HG02798 (cell line): ENCODE measurements at regions not wholly inside any gene's neighbourhood (a gene's known extent, or its start where the extent isn't known, plus 50 kb on each side); places are given as distances from the start of the nearest gene placed in this dataset.
"Not testable (repeated sequence)": the region's sequence is repeated elsewhere in the genome, so short reads cannot be mapped to it uniquely, and the experiment has no call there.

Source experiments
- ATAC-seq: cut with Tn5 transposase; IDR thresholded peaks from one replicate; pipeline ENCODE4 v1.9.1; 2021; ENCODE audit warnings: mild to moderate bottlenecking; ENCODE audit not compliant: unreplicated experiment, poor library complexity

DNA sequence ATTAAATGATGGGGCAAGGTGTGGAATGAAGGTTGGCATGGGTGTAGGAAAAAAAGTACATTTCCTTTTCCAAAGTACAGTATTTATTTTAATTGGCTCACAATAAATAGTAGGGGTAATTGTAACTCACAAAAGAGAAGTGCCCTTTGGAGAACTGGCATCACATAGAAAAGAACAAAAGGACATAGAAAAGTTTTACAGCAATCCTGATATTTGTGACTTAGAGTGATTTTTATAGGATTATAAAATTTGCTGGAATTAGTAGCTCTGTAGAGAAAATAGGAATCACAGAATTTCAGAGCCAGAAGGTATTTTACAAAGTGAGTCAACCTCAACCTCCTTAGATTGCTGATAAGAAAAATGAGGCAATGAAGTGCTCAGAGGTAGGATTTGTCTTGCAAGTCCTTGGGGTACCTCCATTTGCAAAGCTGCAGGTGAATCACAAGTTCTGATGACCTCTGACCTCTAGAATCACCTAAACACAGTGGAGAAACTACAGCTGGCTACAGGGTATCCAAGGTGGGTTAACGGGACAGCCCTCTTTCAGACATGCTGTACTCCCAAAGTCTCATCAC is 133.6 kb downstream of the SOCS6 start:
- ATAC-seq = no peak

DNA sequence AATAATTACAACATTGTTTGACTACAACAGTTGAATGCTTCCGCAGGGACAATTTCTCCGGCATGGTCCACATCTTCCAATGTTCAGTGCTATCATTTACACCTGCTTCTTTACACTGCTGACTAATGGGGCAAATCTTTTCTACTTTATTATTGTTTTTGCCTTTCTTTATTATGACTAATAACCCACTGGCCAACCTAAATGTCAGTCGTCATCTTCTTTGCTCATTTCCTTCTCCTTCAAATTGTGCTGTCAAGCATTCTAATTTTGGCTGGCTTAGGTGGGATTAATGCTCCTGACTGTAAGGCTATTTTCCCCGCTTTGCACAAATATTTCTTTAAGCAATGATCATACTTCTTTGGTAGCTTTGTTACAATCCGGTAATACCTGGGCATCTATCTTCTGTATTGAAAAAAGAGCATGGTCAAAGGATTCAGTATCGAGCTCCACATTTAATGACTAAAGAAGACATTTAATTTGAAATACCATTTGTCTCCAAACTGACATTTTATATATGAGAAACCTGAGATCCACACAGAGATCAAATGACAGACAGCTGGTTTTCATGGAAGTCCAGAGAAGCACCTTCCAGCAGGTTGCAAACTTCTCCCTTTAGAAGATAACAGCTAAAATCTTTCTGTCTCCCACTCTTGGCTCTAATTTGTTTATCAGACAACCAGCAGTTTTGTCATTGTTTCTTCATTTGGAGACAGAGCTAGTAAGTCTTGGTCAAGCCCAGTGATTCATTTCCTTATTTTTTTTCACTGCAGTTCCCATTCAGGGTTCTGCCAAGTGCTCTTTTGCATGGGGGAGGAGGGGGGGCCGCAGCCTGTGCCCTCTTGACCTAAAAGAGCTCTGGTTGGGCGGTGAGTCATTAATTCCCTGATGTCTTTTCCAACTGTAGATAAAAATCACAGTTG is 132.9 kb downstream of the SOCS6 start:
- ATAC-seq = no peak

DNA sequence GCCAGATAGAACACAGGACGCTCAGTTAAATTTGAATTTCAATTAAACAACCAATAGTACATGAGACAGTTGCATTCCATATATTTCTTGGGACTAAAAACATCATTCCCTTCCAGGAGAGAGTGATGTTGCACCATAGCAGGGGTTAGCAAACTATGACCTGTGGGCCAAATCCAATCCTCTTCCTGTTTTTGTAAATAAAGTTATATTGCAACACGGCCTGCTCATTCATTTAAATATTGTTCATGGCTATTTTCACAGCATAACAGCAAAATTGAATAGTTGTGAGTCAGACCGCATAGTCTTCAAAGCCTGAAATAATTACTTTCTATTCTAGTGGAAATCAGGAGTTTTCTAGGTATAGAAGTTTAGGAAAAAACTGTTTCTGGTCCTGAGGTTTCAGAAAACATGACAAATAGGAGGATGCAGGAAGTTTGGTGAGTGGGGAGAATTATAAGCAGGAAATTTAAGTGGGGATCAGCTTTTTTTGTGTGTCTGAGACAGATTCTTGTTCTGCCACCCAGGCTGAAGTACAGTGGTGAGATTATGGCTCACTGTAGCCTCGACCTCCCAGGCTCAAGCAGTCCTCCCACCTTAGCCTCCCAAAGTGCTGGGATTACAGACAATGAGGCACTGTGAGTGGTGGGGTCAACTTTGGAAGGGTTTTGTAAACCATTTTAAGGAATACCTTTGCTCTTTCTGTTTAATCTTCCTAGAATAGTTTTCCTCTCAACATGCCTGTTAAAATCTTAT is 131.5 kb downstream of the SOCS6 start:
- ATAC-seq = no peak

DNA sequence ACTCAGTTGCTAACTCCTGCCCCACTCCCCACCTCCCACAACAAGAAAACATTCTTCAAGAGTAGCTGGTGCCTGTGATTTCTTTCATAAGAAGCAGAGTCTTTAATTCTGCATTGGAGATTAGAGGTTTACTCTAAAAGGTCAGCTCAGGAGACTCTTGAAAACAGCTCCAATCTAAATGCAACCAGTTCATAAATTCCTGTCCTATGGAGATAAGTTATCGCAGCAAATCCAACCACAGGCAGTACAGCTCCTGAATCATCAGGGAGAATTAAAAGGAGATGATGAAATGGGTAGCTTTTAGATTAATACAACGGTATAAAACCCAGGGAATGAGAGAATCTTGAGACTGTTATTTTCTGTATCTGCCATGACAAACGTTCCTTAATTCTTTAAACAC is 130.7 kb downstream of the SOCS6 start:
- ATAC-seq = no peak

DNA sequence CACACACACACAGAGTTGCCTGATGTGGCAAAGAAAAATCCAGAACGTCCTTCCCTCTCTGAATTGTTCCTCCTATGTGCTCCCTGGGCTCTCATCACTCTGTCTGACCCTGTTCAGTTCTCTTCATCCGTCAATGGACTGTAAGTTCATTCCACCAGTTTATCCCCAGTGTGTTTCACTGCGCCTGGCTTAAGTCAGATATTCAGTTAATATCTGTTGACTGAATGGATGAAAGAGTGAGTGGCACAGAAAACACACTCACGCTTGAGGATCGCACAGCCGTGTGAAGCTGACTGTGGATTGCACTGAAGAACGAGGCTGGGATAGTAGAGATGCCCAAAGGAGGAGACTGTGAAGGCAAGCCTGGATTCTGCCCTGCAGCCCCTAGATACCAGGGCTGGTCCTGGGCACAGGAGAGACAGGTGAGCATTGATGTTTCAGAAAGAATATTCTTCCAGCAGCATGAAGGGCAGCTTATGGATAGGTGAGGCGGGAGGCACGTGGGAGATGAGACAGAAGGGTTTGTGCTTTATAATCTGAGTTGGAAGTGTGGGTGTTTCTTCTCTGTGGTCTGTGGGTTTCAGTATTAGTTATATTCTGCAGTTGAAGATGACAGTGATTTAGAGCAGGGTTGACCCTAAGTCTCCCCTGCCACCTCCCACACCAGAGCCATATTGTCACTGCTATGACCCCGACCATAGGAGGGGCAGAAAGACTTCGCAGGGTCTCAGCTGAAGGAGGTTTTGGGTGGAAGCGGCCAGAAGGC is 129.9 kb downstream of the SOCS6 start:
- peak; percentile 99 for ATAC-seq

DNA sequence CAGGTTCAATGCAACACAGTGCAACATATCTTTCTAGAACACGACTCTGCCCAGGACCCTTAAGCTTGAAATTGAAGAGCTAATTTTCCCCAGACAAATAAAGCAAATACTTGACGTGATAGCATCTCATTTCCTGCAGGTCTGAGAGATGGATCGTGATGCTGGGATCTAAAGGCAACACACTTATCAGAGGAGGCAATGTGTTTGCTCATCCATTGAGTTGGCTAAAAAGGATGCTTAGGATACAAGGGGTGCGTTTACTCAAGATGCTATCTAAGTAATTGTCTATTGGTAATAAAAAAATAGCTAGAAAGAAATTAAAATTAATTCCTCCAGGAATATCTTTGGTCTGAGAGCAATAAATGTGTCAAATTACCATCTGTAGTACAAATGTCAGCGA is 129.0 kb downstream of the SOCS6 start:
- ATAC-seq = no peak

DNA sequence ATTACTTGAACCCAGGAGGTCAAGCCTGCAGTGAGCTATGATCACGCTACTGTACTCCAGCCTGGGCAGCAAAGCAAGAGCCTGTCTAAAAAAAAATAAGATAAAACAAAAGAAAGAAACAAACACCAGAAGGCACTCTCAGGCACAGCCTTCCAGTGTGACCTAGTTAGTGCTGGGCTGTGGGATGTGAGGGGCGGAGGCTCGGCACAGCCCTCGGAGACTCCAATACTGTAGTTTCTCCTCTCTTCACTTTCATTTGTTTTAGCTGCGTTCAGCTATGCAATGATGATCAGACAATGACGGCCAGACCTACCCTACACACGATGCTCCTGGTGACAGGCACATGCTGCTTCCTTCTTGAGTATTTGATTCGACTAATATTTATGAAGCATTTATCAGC is 127.7 kb downstream of the SOCS6 start:
- ATAC-seq = no peak

DNA sequence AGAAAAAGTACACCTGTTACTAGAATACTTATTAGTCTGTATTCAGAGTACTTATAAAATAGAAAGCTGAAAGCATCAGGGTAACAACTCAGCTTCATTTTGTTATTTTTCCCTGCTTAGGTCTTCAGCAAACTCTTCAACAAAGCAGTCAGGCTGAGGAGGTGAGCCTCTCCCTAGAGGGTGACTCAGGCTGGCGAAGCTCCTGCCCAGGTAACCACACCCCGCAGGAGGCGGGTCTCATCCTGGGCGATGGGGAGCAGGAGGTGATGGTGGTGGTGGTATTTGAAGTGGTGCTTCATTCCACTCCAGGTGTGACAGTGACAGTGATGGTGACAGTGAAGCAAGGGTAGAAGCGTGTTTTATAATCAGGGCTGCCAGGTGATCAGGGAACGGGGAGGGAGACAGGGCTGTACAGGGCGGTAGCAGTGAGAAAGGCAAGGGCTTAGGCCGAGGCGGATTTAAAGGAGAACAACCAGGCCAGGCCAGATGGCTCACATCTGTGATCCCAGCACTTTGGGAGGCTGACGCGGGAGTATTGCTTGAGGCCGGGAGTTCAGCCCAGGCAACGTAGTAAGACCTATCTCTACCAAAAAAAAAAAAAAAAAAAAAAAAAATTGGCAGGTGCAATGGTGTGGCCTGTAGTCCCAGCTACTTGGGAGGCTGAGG is 127.1 kb downstream of the SOCS6 start:
- no peak for ATAC-seq

DNA sequence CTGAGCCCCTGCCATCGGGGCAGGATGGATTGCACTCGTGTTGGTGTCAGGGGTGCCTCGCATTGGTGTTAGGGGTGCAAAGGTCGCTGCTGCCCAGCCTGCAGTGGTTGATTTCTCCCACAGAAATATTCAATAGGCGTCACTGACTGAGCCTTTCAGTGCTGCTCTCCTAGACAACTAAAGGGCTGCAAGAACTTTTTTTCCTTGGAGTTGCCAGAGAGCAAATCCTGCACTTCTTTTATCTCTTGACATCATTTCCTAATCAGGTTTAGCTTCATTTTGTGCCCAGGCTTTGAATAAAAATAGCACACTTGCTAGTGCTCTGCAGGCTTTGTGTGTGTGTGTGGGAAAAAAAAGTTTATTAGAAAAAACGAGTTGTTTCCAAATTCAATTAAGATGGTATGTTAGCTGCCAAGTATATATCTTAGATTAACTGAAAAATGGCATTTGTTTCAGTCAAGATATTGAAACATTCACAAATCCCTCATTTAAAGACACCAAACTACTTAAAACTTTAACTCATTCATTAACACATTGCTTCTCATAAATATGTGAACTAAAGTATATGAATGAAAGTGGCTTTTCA is 125.6 kb downstream of the SOCS6 start:
- ATAC-seq = no peak

DNA sequence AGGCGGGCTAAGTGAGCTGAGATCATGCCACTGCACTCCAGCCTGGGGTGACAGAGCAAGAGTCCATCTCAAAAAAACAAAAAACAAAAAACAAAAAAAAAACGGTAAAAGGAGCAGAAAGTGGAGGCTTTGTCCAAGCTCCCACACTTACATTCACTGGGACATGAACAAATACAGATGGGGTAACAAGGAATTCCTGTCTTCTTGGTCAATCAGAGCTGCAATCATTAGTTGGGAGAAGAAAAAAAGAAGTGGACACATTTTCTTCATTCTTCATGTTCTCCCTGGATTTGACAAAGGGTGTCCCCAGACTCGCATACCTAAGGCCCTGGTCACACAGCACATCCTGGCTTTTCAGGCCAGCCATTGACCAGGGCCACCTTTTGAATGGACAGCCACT is 124.6 kb downstream of the SOCS6 start:
- ATAC-seq = no peak

DNA sequence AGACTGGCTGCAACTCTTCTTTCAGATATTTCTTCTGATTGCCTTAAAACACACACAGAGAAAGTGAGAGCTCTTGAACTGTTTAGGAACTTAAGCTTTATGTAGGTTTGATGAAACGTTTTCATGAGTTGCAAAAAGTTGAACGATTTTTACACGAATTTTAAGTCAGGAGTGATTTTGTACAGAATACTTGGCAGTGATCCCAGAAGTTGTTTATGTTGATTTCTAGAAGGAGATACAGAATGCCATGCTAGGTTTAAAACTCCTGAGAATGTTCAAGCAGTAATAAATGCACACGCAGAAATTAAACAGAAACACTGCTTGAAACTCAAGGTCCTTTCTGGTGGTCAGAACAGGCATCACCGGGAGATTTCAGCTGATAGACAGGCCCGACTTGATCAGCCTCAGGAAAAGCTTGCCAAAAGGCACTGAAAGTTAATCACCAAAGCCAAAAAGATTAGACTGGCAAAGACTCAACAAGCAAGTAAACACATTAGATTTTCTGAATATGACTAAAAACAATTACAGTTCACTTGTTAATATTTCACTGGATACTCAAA is 123.1 kb downstream of the SOCS6 start:
- ATAC-seq = no peak

DNA sequence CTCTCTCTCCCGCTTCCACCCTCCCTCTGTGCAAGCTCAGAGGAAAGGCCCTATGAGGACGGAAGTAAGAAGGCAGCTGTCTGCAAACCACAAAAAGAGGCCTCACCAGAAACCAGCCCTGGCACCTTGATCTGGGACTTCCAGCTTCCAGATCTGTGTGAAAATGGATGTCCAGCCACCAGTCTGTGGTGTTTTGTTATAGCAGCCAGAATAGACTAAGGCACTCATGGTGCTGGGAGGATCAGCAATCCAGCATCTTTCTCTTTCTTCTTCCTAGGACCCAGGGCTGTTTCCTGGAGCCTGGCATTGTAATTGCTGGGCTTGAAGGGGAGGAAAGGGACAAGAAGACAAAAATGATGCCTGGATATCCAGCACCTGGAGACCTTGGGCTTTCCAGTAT is 122.5 kb downstream of the SOCS6 start:
- ATAC-seq = no peak

DNA sequence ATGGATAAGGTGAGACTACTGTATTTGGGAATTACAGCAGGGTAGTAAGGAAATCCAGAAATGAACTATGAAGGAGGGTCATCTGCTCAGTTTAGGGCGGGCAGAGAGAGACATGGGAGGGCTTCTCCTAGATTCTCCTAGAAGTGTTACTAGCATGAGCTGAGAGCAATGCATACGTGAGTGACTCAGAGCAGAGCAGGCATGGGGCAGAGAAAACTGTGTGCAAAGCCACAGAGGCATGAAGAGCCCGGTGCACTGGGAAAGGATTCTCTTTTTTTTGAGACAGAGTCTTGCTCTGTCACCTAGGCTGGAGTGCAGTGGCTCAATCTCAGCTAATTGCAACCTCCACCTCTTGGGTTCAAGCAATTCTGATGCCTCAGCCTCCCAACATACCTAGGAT is 116.2 kb downstream of the SOCS6 start:
- no peak for ATAC-seq

DNA sequence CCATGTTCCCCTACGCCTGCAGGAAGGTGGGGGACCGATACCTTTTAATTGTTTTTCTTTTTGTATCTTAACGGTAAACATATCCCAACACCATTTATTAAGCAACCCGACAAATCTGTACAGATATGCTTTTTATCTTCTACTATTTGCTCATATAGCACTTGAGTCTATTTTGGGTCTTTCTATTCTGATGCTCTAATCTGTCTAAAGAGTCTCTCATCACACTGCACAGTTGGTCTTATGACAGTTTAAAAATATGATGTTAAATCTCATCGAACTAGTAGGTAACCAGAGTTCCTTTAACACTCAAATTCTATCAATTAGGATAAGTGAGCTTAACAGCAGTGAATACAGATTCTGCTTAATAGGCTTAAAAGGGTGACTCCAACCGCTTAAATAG is 111.6 kb downstream of the SOCS6 start:
- no peak for ATAC-seq

DNA sequence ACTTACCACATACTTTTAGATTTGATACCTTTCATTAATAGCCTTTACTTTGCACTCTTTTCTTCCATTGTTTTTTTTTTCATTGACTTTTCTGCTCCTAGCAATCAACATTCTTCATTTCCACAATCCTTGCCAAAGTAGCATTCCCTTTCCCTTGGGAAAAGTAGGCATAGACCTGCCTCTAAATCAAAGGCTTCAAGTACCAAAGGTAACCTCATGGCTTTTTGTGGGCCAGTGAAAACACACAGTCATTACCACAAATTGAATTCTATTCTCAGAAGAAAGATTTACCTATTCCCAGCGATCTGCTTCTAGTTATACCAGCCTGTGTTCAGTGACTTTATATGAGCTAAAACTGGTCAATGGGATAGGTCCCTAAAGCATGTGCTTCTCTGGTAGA is 109.2 kb downstream of the SOCS6 start:
- no peak for ATAC-seq

DNA sequence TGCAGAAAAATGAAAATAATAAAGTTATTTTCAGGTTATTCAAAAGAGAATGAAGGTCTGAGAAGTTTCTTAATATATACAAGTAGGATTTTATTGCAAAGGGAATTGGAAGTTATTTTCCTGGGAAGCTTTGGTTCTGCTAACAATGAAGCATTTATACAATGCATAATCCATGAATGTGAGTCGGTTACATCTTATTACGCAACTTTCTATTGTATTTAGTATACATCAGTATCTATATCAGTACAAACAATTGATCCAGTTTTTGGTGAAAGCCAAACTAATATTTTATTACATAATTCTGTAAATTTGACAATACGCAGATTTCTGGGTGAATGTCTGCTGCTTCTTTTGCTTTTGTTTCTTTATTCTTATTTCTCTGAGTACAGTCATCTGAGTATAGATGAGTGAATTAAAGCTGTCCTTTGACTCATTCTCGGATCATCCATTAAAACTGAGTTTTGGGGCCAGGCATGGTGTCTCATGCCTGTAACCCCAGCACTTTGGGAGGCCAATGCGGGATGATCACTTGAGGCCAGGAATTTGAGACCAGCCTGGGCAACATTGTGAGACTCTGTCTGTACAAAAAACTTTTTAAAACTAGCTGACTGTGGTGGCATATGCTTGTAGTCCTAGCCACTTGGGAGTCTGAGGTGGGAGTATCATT is 108.5 kb downstream of the SOCS6 start:
- ATAC-seq = no peak

DNA sequence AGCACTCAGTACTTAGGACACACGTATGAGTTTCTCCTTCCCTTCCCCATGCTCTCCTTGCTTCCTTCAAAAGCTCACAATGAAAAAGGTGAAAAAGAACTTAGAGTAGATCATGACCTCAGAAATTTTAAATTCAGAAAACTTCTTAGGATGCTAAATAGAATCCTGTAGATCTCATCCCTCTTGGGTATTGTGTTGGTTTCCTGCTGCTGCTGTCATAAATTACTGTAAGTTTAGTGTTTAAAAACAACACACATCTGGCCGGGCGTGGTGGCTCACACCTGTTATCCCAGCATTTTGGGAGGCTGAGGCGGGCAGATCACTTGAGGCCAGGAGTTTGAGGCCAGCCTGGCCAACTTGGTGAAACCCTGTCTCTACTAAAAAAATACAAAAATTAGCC is 106.9 kb downstream of the SOCS6 start:
- not testable (repeated sequence) for ATAC-seq

DNA sequence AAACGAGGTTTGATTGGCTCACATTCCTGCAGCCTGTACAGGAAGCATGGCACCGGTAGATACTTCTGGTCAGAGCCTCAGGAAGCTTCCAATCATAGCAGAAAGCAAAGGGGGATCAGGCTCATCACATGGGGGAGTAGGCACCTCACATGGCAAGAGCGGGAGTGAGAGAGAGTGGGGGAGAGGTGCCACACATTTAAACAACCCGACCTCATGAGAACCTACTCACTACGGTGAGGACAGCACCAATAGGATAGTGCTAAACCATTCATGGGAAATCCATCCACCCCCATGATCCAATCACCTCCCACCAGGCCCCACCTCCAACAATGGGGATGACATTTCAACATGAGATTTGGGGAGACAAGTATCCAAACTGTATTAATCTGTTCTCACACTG is 105.8 kb downstream of the SOCS6 start:
- no peak for ATAC-seq
